Spinal cord (tissue), 9 donors: ENCODE measurements at regions not wholly inside any gene's neighbourhood (a gene's known extent, or its start where the extent isn't known, plus 50 kb on each side); places are given as distances from the start of the nearest gene placed in this dataset.

Experiments
- DNase-seq, 6 donors: peaks; one replicate each; pipeline versions ENCODE4 v3.0.0 to v3.0.0-alpha.2; 2013 to 2015; ENCODE audit warnings: low spot score in 6 of 6, low read depth in 4 of 6
- H3K27ac ChIP-seq: one replicate; pipeline ENCODE4 v1.5.1; 2013; ENCODE audit warnings: low read depth, low read length, control low read depth
- H3K27me3 ChIP-seq: one replicate; pipeline ENCODE4 v1.6.1; 2013; ENCODE audit warnings: low read length; ENCODE audit not compliant: control insufficient read depth, insufficient read depth
- H3K36me3 ChIP-seq: one replicate; pipeline ENCODE4 v1.6.1; 2013; ENCODE audit warnings: low read length; ENCODE audit not compliant: control insufficient read depth, insufficient read depth
- H3K4me1 ChIP-seq: one replicate; pipeline ENCODE4 v1.6.1; 2013; ENCODE audit warnings: low read length; ENCODE audit not compliant: control insufficient read depth, insufficient read depth
- H3K4me3 ChIP-seq: one replicate; pipeline ENCODE4 v1.5.1; 2013; ENCODE audit warnings: low read depth, low read length, control low read depth
- H3K9me3 ChIP-seq: one replicate; pipeline ENCODE4 v1.6.1; 2013; ENCODE audit warnings: low read length; ENCODE audit not compliant: control insufficient read depth, insufficient read depth
- WGBS: methylation state at CpG from one replicate; pipeline ENCODE4 v1.1.5; 2013; ENCODE audit warnings: missing lambda C conversion rate; ENCODE audit not compliant: insufficient coverage; 5-methylcytosine and 5-hydroxymethylcytosine counted together
- donor health status: healthy.

- no peak overlapping the region for H3K4me3 ChIP-seq
- WGBS = no CpG with 5 or more reads among the region's 3 CpGs
Observed at GRCh38 chr18:57922885-57923284, 119.8 kb upstream of the ATP8B1 start.

GRCh38 chr18:57921708-57922107, 118.6 kb upstream of the ATP8B1 start:
- H3K27ac ChIP-seq = no peak overlapping the region
- DNase-seq = no peak
- 100% methylated on average over 1 of the region's 4 CpGs for WGBS

More at GRCh38 chr18:57922885-57923284, 119.8 kb upstream of the ATP8B1 start:
- no peaks in the 10 kb centered on the region for H3K4me1 ChIP-seq
- H3K27me3 ChIP-seq = no peaks in the 10 kb centered on the region
- no peak for DNase-seq
- H3K36me3 ChIP-seq = no peaks in the 10 kb centered on the region
- no peaks in the 10 kb centered on the region for H3K9me3 ChIP-seq
- H3K27ac ChIP-seq = no peak overlapping the region

GRCh38 chr18:57920036-57920435, 116.9 kb upstream of the ATP8B1 start:
- Histone ChIP-seq H3K27me3 (no peaks in the 10 kb centered on the region), H3K36me3 (no peaks in the 10 kb centered on the region), H3K27ac (no peak overlapping the region), H3K9me3 (no peaks in the 10 kb centered on the region), H3K4me1 (peaks cover 7% of the 10 kb centered on the region), H3K4me3 (no peak overlapping the region)
- 57% methylated on average over 1 of the region's 1 CpG for WGBS
- peak in 1 of 6 donors; percentile 81 for DNase-seq

More at GRCh38 chr18:57921708-57922107, 118.6 kb upstream of the ATP8B1 start:
- H3K4me1 ChIP-seq = no peaks in the 10 kb centered on the region
- no peak overlapping the region for H3K4me3 ChIP-seq
- no peaks in the 10 kb centered on the region for H3K36me3 ChIP-seq
- H3K27me3 ChIP-seq = no peaks in the 10 kb centered on the region
- no peaks in the 10 kb centered on the region for H3K9me3 ChIP-seq

GRCh38 chr18:57918601-57919000, 115.5 kb upstream of the ATP8B1 start:
- H3K4me1 ChIP-seq = peaks cover 7% of the 10 kb centered on the region
- H3K36me3 ChIP-seq = no peaks in the 10 kb centered on the region
- H3K4me3 ChIP-seq = no peak overlapping the region
- H3K27me3 ChIP-seq = no peaks in the 10 kb centered on the region
- no peak overlapping the region for H3K27ac ChIP-seq
- 90% methylated on average over 2 of the region's 3 CpGs for WGBS
- no peak for DNase-seq
- no peaks in the 10 kb centered on the region for H3K9me3 ChIP-seq

GRCh38 chr18:57916684-57917083, 113.6 kb upstream of the ATP8B1 start:
- Histone ChIP-seq H3K9me3 (no peaks in the 10 kb centered on the region), H3K36me3 (no peaks in the 10 kb centered on the region), H3K27me3 (no peaks in the 10 kb centered on the region), H3K4me1 (peaks cover 7% of the 10 kb centered on the region), H3K4me3 (no peak overlapping the region), H3K27ac (no peak overlapping the region)
- DNase-seq = no peak
- no CpG with 5 or more reads among the region's 3 CpGs for WGBS

GRCh38 chr18:57915865-57916582, 112.9 kb upstream of the ATP8B1 start:
- H3K36me3 ChIP-seq = no peaks in the 10 kb centered on the region

GRCh38 chr18:57915248-57915647, 112.1 kb upstream of the ATP8B1 start:
- no peak overlapping the region for H3K4me3 ChIP-seq
- H3K4me1 ChIP-seq = peaks cover 7% of the 10 kb centered on the region
- peak in 2 of 6 donors; percentile 82 to 89 for DNase-seq
- H3K36me3 ChIP-seq = no peaks in the 10 kb centered on the region
- H3K9me3 ChIP-seq = no peaks in the 10 kb centered on the region
- H3K27me3 ChIP-seq = no peaks in the 10 kb centered on the region
- WGBS = no CpG with 5 or more reads among the region's 2 CpGs
- H3K27ac ChIP-seq = no peak overlapping the region

More at GRCh38 chr18:57915865-57916582, 112.9 kb upstream of the ATP8B1 start:
- Histone ChIP-seq H3K27ac (peak overlapping the region; percentile 55), H3K4me3 (no peak overlapping the region), H3K9me3 (no peaks in the 10 kb centered on the region), H3K27me3 (no peaks in the 10 kb centered on the region), H3K4me1 (peaks cover 7% of the 10 kb centered on the region)
- peak in 2 of 6 donors; percentile 77 to 85 for DNase-seq
- 59% methylated on average over 5 of the region's 5 CpGs for WGBS

- no peak overlapping the region for H3K27ac ChIP-seq
Observed at GRCh38 chr18:57913686-57914085, 110.6 kb upstream of the ATP8B1 start.

GRCh38 chr18:57910817-57911216, 107.7 kb upstream of the ATP8B1 start:
- H3K27me3 ChIP-seq = no peaks in the 10 kb centered on the region
- H3K36me3 ChIP-seq = no peaks in the 10 kb centered on the region
- no peak for DNase-seq
- WGBS = 82% methylated on average over 6 of the region's 7 CpGs
- H3K4me1 ChIP-seq = peaks cover 1% of the 10 kb centered on the region
- H3K27ac ChIP-seq = no peak overlapping the region
- H3K4me3 ChIP-seq = no peak overlapping the region
- H3K9me3 ChIP-seq = no peaks in the 10 kb centered on the region

More at GRCh38 chr18:57913686-57914085, 110.6 kb upstream of the ATP8B1 start:
- no peaks in the 10 kb centered on the region for H3K9me3 ChIP-seq
- 89% methylated on average over 3 of the region's 5 CpGs for WGBS
- H3K4me1 ChIP-seq = peaks cover 7% of the 10 kb centered on the region
- no peak overlapping the region for H3K4me3 ChIP-seq
- no peak for DNase-seq
- H3K36me3 ChIP-seq = no peaks in the 10 kb centered on the region
- H3K27me3 ChIP-seq = no peaks in the 10 kb centered on the region

- DNase-seq = no peak
- WGBS = 71% methylated on average over 2 of the region's 2 CpGs
- Histone ChIP-seq H3K27ac (no peak overlapping the region), H3K36me3 (no peaks in the 10 kb centered on the region), H3K4me1 (no peaks in the 10 kb centered on the region), H3K27me3 (no peaks in the 10 kb centered on the region), H3K4me3 (no peak overlapping the region), H3K9me3 (no peaks in the 10 kb centered on the region)
Observed at GRCh38 chr18:57910134-57910533, 107.0 kb upstream of the ATP8B1 start.
